ENCODE measurements at regions not wholly inside any gene's neighbourhood (a gene's known extent, or its start where the extent isn't known, plus 50 kb on each side); places are given as distances from the start of the nearest gene placed in this dataset.
A peak's percentile ranks its signal among the peaks of the same experiment; 100 is the strongest.

DNA sequence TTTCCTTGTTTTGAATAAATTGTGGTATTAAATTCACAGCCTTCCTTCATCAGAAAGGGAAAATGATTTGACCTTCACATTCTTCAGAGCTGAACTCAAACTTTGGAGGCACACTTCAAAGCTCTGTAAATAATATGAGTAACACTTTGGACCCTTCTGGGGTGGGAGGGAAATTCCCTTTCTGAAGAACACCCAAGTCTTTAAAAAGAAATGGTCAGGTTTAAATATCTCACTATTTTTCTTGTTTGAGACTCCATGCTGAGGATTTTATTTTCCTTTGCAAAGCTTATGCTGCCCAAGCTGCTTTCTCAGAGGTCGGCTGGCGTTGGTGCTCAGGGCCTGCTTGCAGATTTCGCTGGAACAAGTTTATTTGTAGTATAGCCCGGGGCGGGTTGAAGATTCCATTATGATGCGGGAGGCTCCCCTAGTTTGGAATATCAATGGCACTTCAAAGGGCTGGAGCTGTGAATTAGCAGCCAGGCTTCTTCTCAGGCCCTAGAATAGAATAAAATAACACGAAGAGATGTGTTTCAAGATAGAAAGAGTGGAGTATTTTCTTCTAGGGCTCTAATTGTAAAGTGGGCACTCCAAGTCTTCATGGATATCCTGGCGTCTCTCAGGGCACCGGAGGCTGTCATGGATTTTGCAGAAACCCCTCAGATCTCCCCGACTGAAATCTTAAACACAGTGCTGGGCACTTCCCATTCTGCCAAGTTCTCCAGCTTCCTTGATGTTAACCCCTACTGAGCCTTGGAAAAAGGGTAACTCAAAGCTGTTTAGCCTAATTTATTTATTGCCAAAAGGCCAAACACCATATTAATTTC, 315.6 kb downstream of the GPAT3 start:
- DNase-seq, result no peak

DNA sequence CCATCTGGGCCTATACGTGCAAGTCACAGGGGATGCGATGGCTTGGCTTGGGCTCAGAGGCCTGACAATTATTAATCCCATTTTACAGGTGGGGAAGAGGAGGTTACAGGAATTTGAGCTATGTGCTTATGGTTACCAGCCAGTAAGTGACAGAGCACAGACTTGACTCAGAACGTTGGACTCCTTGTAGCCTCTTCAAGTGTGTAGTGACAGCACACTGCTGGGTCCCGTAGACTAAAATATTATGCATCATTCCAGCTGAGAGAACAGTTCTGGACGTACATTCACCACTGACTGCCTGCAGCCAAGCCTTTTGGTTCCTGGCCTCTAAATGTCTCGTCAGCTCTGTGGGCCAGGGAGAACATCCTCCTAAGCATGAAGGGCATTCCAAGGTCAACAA, 314.5 kb downstream of the GPAT3 start:
- no peak for DNase-seq

DNA sequence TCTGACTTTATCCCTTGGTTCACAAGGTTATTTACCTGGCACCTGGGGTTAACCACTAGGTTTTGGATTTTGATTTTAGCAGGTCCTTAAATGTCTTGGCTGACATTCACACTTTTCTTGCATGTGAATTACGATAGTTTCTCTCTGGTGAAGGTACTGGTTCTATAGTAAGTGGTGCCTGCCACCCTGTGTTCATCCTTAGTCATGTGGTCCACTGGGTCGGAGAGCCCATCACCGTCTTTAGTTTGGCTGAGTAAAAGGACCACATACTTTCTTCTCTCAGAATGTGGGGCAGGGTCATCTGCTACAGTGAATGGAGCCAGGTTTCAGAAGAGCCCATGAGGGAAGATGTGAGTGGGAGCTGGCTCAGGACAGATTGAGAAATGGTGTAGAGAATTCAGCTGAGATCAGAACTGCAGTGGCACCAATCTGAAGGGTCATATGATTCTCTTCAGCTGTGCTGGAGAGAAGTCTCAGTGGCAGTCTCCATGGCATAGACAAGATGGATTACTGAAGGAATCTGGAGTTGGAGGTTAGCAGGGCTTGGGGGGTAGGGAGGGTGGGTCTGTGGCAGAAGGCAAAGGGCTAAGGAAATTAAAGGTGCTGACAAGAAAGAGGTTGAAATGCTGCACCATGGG, 310.4 kb downstream of the GPAT3 start:
- no peak for DNase-seq

DNA sequence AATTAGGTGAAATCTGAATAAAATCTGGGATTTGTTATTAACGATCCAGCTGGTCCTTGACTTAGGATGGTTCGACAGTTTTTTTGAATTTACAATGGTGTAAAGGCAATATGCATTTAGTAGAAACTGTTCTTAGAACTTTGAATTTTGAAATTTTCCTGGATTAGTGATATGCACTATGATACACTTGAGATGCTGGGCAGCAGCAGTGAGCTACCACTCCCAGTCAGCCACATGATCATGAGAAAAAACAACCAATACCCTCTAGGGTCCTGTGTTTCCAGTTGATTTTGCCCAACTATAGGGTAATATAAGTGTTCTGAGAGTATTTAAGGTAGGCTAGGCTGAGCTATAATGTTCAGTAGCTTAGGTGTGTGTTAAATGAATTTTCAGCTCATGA, 303.7 kb downstream of the GPAT3 start:
- DNase-seq, result no peak

DNA sequence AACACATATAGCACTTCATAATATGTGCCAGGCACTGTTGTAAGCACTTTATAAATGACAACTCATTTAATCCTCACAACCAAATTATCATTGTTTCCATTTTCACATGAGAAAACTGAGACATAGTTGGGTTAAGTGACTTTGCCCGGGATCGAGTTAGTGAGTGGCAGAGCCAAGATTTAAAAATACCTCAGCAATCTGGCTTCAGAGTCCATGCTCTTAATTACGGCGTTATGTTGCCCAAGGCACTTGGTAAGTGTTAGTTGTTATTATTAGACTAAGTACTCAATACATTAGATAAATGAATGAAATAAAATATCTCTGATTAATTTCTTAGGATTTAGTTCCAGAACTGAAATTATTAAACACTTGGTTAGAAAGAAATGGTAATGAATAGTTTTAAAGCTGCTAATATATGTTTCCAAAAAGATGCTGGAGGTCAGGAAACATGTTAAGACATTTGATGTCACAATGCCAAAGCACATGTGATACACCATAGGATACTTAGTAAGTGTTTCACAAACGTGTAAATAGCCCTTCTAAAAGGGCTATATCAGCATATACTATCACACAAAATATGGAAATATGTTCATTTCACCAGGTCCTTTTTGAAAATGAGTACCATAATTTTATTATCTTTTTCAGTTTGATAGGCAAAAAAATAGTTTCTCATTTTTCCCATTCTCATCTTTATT, 301.9 kb downstream of the GPAT3 start:
- no peak for DNase-seq

DNA sequence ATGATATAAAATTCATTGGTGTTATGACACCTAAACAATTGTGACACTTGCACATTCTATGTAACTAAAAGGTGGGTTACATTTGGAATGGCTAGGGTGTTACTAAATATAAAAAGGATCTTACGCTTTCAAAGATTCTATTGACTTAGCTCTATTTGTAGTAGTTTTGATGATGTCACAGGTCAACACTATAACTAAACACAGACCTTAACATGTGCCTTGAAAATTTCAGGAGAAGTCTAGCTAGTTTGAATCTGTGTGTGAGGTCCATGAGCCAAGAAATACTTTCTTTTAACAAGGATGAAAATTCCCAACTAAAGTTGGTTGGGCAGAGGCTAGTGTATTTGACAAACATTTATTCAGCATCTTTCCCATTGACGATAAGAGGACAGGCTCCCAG, 298.0 kb downstream of the GPAT3 start:
- no peak for DNase-seq

DNA sequence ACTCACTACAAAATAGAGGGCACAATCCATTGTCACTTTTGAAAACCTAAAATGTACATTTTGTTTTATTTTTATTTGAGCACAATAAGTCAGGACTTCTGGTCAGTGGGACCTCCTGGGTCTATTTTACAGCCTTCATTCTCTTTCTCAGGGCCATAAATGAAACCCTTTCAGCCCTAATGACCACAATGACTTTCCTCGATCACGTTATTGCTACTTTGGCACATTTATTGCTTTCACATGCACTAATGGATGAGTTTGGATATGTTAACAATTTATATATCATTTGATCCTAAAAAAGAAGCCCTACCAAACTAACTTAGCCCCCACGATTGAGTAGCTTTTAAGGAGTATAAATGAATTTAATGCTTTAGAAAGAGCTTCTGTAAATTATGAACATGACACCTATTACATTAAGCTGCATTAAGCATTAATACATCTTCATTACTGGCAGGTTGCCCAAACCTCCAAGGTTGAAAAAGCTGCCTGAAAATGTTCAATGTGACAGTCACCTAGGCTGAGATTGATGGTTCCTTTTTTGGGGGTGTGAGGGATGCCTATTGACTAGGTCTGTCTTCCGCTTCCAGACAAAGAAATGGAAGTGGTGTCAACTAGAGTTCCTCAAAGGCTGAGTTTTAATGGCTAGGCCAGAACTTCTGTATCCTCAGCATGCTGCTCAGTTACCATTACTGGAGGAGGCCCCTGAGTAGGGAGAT, 296.4 kb downstream of the GPAT3 start:
- no peak for DNase-seq

DNA sequence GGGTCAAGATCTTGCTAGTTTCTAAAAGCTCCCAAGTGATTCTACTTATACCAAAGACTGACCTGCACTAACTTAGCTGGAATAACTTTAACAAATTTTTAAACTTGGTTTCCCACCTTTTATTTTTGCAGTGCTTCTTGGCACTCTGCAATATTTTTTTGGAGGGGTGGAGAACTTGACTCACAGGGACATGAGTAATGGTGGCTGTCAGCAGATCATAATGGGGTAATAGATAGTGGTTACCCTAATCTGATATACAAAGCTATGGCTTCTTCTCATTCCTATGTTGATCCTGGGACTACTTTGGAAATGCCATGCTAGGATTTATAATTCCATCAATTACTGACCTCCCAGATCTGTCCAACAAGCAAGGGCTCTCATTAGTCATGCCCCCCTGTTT, 295.7 kb downstream of the GPAT3 start:
- no peak for DNase-seq

DNA sequence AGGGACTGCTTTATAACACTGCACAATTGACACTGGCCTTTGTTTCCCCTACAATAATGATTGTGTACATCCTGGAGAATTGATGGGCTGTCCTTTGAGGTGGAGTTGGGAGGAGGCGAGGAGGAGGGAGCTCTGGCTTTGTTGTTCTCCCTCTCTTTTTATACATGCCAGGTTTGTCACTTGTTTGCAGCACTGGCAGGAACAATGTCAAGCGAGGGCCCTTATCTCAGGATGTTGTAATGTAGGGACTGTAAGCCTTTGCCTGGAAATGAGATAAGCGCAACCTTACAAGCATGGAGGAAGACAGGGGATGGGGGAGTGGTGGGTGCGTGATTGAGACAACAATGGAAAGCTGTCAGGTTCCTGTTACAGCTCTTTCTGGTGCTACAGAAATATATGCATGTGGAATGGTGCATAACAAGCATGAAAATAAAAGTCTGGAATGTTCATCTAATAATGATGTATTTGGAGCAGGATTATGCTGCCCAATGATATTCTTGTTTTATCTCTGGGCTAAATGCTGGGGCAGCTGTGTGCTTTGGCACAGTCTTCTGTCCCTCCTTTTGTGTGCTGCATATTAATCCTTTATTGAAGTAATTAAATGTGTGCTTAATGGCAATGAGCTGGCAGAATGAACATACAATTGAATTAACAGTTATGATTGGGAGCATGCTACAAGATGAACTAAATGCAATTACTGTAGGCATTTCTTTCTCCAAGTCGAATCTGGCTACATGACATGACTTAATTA, 294.4 kb downstream of the GPAT3 start:
- DNase-seq, result no peak

DNA sequence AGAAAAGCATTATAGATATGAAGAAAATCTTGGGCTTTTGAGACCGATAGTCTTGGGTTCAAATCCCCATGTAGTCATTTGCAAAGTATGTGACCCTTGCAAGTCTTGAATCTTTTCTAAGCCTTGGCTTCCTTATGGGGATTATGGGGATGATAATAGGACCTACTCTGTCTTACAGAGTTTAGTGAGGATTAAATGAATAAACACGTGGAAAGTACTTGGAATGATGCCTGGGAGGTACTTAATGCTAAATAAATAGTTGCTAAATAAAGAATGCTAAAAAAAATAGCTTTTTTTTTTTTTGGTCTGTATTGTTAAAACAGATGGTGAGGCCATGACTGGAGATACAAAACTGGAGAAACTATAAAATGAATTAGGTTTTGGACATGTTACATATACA, 292.7 kb downstream of the GPAT3 start:
- DNase-seq, result no peak

DNA sequence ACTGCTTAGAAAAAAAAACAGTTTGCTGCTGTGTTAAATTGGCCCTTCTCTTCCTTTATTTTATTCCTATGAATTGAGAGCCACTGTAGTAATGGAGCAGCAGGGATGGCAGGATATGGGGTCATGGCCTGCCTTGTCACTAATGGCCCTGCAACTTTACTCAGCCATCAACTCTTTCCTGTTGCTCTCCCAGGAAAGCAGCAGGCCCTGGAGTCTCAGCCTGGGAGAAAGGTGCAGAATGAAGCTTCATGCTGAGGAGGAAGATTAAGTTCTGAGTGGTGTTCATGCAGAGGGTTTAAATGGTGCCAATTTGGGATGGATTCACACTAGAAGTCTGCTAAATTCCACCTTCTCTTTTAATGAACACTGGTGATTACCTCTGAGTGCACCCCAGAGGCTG, 285.6 kb downstream of the GPAT3 start:
- no peak for DNase-seq

DNA sequence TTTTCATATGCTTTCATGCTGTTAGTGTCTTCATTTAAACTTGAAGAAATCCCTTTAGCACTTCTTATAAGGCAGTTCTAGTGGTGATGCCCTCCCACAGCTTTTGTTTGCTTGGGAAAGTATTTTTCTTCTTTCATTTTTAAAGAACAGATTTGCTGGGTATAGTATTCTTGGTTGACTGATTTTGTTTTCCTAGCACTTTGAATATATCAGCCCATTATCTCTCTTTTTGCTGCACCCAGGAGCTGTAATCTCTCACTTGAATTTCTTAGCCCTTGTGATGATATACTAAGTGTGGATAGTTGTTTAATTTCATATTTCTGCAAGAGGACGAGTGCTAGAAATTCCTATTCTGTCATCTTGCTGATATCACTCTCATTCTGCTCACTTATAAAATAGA, 283.7 kb downstream of the GPAT3 start:
- DNase-seq, result no peak

DNA sequence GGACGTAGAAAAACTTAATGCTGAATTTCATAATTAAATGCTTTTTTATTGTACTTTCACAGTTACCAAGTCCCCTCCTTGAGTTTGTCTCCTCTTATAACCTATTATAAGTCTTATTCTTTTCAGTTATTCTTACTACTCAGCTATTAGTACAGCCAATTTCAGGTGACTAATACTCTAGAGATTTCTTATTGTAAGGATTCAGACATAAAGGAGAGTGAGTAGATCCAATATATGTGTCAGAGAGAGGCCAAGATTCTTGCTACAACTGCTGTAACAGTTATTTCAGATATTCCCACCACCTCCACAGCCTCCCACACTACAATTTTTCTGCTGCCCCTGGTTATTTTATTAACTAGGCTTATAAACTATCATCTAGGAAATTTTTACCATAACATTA, 274.5 kb downstream of the GPAT3 start:
- no peak for DNase-seq

DNA sequence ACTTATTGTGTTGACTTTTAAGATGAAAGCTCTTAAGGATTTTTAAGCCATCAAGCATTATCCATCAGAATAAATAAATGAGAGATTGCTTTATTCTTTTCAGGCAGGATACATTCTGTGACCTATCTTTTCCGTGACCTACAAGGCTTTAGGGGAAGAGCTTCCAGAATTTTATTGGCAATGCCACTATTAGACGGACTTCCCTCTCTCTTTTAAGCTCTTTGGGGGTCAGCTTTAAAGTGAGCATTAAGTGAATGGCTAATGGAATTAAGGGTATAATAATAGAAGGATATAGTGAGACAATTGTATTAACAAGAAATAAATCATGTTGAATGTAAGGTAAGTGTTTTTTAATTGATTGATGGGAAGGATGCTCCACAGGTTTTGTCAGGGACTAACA, 273.7 kb downstream of the GPAT3 start:
- no peak for DNase-seq

DNA sequence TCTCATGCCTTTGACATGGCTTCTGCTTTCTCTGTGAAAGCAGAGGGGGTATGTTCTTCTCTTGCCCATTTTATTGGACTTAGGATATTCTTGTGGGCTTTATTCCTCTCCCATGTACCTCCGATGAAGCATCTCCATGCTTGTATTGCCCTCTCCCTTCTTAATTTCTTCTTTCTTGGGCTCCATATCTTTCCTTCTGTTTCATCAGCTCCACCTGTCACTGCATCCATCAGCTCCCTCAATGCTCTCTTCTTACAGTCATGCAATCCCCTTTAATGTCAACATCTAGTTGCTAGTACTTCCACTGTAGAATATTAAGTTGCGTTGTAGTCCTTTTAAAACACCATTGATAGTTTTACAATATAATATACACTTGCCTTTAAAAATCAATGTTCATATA, 257.6 kb downstream of the GPAT3 start:
- DNase-seq, result no peak

DNA sequence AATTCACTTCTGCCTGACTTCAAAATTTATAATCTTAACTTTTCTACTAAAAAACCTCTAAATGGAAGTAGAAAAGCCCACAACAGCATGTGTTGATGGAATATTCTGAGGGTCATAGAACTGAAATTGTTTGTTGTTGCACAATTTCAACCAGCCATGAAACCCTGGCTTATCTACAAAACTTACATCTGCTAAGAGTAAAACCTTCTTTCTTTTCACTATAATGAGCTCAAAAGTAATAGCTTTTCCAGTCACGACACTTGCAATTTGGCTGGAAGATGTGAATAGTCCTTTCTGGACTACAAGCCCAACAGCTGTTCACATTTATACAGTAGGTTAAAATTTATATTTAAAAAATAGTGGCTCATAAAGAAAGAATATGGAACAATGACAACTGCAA, 250.0 kb downstream of the GPAT3 start:
- peak; percentile 31 for DNase-seq

DNA sequence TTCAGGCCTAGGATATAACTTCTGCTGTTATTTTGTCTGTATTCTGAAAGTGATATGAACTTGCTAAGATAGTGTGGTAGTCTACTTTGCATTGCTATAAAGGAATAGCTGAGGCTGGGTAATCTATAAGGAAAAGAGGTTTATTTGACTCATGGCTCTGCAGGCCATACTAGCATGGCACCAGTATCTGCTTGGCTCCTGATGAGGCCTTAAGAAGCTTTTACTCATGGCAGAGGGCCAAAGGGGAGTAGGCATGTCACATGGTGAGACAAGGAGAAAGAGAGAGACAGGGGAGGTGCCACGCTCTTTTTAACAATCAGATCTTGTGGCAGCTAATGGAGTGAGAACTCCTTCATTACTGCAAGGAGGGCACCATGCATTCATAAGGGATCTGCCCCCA, 247.3 kb downstream of the GPAT3 start:
- DNase-seq, result no peak

DNA sequence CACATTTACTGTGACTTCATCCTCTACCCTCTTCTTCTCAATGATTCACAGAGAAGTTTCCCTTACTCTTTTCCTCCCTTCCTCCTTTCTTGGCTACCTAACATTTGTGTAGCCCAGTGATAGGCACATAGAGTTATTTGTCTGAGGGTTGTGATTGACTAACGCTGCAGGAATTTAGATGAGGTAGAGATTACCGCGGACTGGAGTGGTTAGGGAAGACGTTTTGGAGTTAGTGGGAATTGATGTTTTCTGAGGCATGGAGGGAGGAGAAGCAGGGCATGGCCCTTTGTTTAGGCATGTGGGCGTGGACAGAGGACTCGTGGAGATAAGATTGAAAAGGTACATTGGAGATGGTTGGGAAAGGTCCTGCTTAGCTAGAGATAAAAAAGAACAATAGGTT, 246.7 kb downstream of the GPAT3 start:
- DNase-seq, result no peak

DNA sequence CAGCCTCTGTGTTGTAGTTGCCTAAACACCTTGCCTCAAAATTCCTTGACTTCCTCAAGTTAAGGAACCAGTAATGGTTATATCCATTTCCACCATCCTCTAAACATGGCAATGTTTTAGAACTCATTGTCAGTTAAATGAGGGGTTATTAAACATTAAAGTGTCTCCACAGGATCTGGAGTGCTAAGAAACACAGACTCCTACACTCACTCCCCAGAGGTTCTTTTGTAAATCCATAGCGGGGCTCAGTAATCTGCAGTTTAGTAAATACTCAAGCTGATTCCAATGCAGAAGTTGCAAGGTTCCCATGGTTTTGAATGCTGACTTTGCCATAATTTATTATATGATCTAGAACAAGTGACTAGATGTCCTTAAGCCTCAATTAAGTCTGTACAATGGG, 245.5 kb downstream of the GPAT3 start:
- no peak for DNase-seq

DNA sequence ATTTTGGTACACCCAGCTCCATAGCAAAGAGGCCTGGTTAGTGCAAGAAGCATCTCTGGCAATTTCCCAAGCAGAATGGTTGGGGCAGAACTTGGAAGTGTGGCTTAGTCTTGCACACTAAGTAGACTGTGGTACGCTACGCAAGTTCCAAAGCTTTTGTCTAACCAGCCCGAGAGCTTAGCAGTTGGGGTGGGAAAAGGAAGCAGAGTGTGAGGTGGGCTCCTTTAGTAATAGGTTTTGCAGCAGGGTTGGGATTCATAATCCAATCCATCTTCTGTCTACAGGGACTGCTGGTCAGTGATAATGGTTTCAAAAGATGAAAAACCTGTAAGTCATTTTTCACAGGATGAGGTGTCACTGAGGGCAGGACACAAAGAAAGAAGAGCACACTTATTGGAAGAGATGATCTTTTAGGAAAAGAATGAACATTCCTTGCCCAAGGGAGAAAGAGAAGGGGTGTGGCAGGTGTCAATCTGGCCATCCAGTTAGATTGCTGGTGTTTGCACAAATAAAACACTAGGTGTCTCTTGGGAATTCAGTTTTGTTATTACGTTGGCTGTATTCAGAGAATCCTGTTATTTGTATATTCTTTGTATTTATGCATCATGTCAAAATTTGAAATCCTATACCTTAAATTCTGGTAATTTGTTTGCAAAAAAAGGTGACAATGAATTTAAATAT, 244.3 kb downstream of the GPAT3 start:
- DNase-seq, result no peak

Measured in tongue (tissue), 1 donor.